Upper lobe of left lung (tissue), 4 donors: ENCODE measurements at regions not wholly inside any gene's neighbourhood (a gene's known extent, or its start where the extent isn't known, plus 50 kb on each side); places are given as distances from the start of the nearest gene placed in this dataset.

Source experiments
- CTCF ChIP-seq, 6 experiments: fragments of 450-650 bp in 4 of 6; fragments of 200-600 bp in 2 of 6; sonication (generic) in 2 of 6; IDR thresholded peaks; one replicate each; pipeline ENCODE4 v1.5.1; 2016 to 2019; ENCODE audit warnings: antibody characterized with exemption in 6 of 6
- EP300 ChIP-seq, 4 donors: sonication (generic); formaldehyde crosslinking; IDR thresholded peaks; one replicate each; pipeline ENCODE4 v1.5.1; 2017; ENCODE audit warnings: antibody characterized with exemption in 4 of 4, control low read depth in 2 of 4
- POLR2A ChIP-seq, 4 donors: fragments of 450-650 bp; IDR thresholded peaks; one replicate each; pipeline ENCODE4 v1.5.1; 2016 to 2017; ENCODE audit warnings: antibody characterized with exemption in 4 of 4, mild to moderate bottlenecking in 2 of 4
- POLR2AphosphoS5 ChIP-seq, 2 donors: sonication (generic); formaldehyde crosslinking; IDR thresholded peaks; one replicate each; pipeline ENCODE4 v1.5.1; 2017; ENCODE audit warnings: antibody characterized with exemption in 2 of 2

- no peak for TF ChIP-seq POLR2A (IDR thresholded peaks at IDR 0.05)
- no peak for TF ChIP-seq CTCF (IDR thresholded peaks at IDR 0.05)
- no peak for TF ChIP-seq EP300 (IDR thresholded peaks at IDR 0.05)
- TF ChIP-seq POLR2AphosphoS5 (IDR thresholded peaks at IDR 0.05), result no peak
These were observed 177.3 kb downstream of the NFKBIZ start for GRCh38 chr3:102026656-102027055.
